ENCODE measurements at regions not wholly inside any gene's neighbourhood (a gene's known extent, or its start where the extent isn't known, plus 50 kb on each side); places are given as distances from the start of the nearest gene placed in this dataset.

- in situ Hi-C loops (cut with MboI; ENCODE audit: low sequenced_read_pairs): no loop called here
- no peak overlapping the region for H3K18ac ChIP-seq (ENCODE audit: low read depth, low read length)
- BruUV-seq (replicated peaks): no TSS peak
Measured at GRCh38 chr15:69597061-69597592, 144.5 kb downstream of the RPLP1 start.

More at GRCh38 chr15:69597061-69597592, 144.5 kb downstream of the RPLP1 start:
- Histone ChIP-seq H3K27ac (ENCODE audit: insufficient read depth, low read length) (no peak overlapping the region), H2BK20ac (ENCODE audit: low read depth, low read length) (no peak overlapping the region), H2BK120ac (ENCODE audit: low read depth, low read length) (no peak overlapping the region), H2BK5ac (ENCODE audit: low read depth, low read length, poor library complexity, severe bottlenecking) (no peak overlapping the region), H3K9me1 (ENCODE audit: insufficient read depth, low read length) (no peaks in the 10 kb centered on the region), H3K14ac (replicated peaks; ENCODE audit: low read depth, low read length) (no peak overlapping the region), H3K36me3 (ENCODE audit: control insufficient read depth, insufficient read depth, low read length) (no peaks in the 10 kb centered on the region), H4K8ac (ENCODE audit: low read depth in 2 of 2, low read length in 2 of 2) (no peak overlapping the region), H4K20me1 (ENCODE audit: insufficient read depth, low read length) (no peaks in the 10 kb centered on the region), H3K4me1 (ENCODE audit: control insufficient read depth, insufficient read depth, low read length) (no peaks in the 10 kb centered on the region; the same call in 1 of the 2 replicates), H3K9me3 (ENCODE audit: control insufficient read depth, insufficient read depth, low read length) (0 out of 2 replicates have a peak, but pooled peaks cover 2% of the 10 kb centered on the region), H3K27me3 (ENCODE audit: control insufficient read depth, insufficient read depth, low read length) (peaks cover 76% of the 10 kb centered on the region), H3K4me3 (ENCODE audit: insufficient read depth, low read depth, low read length) (no peak overlapping the region), H2AFZ (replicated peaks; ENCODE audit: low read length, poor library complexity) (no peak overlapping the region), H4K5ac (ENCODE audit: low read depth, low read length) (no peak overlapping the region), H3K23ac (ENCODE audit: low read depth, low read length) (no peak overlapping the region), H2AK5ac (ENCODE audit: low read depth, low read length) (no peak overlapping the region), H2AK9ac (replicated peaks; ENCODE audit: low read depth, low read length, poor library complexity) (no peak overlapping the region), H3K56ac (ENCODE audit: extremely low read depth, insufficient read depth, low read length) (no peak overlapping the region), H3K9ac (ENCODE audit: low read depth, low read length) (no peak overlapping the region), H2BK15ac (ENCODE audit: low read depth, low read length) (no peak overlapping the region), H3K4me2 (ENCODE audit: low read depth, low read length) (no peak overlapping the region), H3K79me1 (ENCODE audit: low read depth in 1 of 2, low read length in 2 of 2) (no peaks in the 10 kb centered on the region), H4K91ac (ENCODE audit: insufficient read depth, low read depth, low read length) (no peak overlapping the region), H3K4ac (ENCODE audit: low read depth, low read length) (no peak overlapping the region)
- DNase-seq (no peak), ATAC-seq (ENCODE audit: low read depth) (no peak)
- peak; percentile 98 for TF ChIP-seq MAFK (IDR thresholded peaks at IDR 0.05; ENCODE audit: low read depth, low read length)
- TF ChIP-seq, protein P1, sequence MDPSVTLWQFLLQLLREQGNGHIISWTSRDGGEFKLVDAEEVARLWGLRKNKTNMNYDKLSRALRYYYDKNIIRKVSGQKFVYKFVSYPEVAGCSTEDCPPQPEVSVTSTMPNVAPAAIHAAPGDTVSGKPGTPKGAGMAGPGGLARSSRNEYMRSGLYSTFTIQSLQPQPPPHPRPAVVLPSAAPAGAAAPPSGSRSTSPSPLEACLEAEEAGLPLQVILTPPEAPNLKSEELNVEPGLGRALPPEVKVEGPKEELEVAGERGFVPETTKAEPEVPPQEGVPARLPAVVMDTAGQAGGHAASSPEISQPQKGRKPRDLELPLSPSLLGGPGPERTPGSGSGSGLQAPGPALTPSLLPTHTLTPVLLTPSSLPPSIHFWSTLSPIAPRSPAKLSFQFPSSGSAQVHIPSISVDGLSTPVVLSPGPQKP (IDR thresholded peaks at IDR 0.05; ENCODE audit: borderline replicate concordance, low read depth, low read length): no peak
- dilution Hi-C loops (cut with HindIII; ENCODE audit: low sequenced_read_pairs, unreplicated experiment): no loop called here
- ChIA-PET CTCF (no interaction called here), POLR2A (ENCODE audit: unreplicated experiment) (no interaction called here)
- WGBS, 2 experiments (ENCODE audit: extremely low coverage in 2 of 2, insufficient read length in 1 of 2): 20% methylated on average over 1 of the region's 4 CpGs; no CpG with 5 or more reads in 1 of the 2 experiments
- intact Hi-C loops (cut with micrococcal nuclease): no loop called here
